K562 (cell line): ENCODE measurements at regions not wholly inside any gene's neighbourhood (a gene's known extent, or its start where the extent isn't known, plus 50 kb on each side); places are given as distances from the start of the nearest gene placed in this dataset.

Source experiments
- ATAC-seq: fragments of 200-7000 bp; cut with Tn5 transposase; 3 replicates; pipeline ENCODE4 v1.9.1; 2020; ENCODE audit warnings: moderate library complexity
- BruUV-seq: library from RNA; stranded (reverse); fragments of 400-500 nt; replicated peaks from 2 replicates; lab custom pipeline; 2021; lab: Mats Ljungman, UMichigan
- CTCF ChIA-PET: fragments of 300-600 bp; formaldehyde crosslinking; extraction: SDS; loops from one replicate; lab custom pipeline; 2021; ENCODE audit warnings: low intra/inter-chr PET ratio; lab: Yijun Ruan, JAX
- POLR2A ChIA-PET: fragments of 300-600, 350-650 bp; sonication (Branson Sonifier 250); formaldehyde crosslinking; extraction: SDS; loops from one replicate; lab custom pipeline; 2021; ENCODE audit warnings: antibody characterized with exemption, inconsistent platforms; lab: Yijun Ruan, JAX
- DNase-seq, 4 experiments: peaks; one replicate each; pipeline versions ENCODE4 v3.0.0 to v3.0.0-alpha.2; 2011 to 2018; ENCODE audit warnings: low spot score in 3 of 4, mixed read lengths in 3 of 4; ENCODE audit errors: extremely low read depth in 1 of 4
- FAIRE-seq: peaks from 2 replicates; lab custom pipeline; 2011; peaks lifted over from hg19 to GRCh38; lab: Jason Lieb, UNC
- H2AFZ ChIP-seq: 2 replicates; pipeline ENCODE4 v1.6.0; 2011; ENCODE audit warnings: low read depth, low read length, control low read depth, inconsistent platforms
- H3K27ac ChIP-seq: fragments of 200-600 bp; 3 replicates; pipeline ENCODE4 v1.8.0; 2011; ENCODE audit warnings: low read depth, mild to moderate bottlenecking, control low read depth, inconsistent platforms, low read length, moderate library complexity, mixed read lengths; ENCODE audit errors: extremely low read depth
- H3K27me3 ChIP-seq, 2 experiments: fragments of 300-600 bp in 1 of 2; 2 replicates in 1 of 2; 3 replicates in 1 of 2; pipeline versions ENCODE4 v1.6.0 to v1.8.0; 2011; ENCODE audit warnings: inconsistent platforms in 2 of 2, low read length in 2 of 2, mild to moderate bottlenecking in 1 of 2, mixed read lengths in 1 of 2, moderate library complexity in 1 of 2; ENCODE audit not compliant: control insufficient read depth in 2 of 2, insufficient read depth in 2 of 2
- H3K36me3 ChIP-seq: fragments of 300-600 bp; 3 replicates; pipeline ENCODE4 v1.8.0; 2011; ENCODE audit warnings: mild to moderate bottlenecking, low read length, inconsistent platforms; ENCODE audit not compliant: control insufficient read depth, insufficient read depth
- H3K4me1 ChIP-seq, 2 experiments: fragments of 200-600 bp in 1 of 2; replicated peaks in 1 of 2; 2 replicates in 1 of 2; 3 replicates in 1 of 2; pipeline versions ENCODE4 v1.5.1 to v1.8.0; 2011; ENCODE audit warnings: inconsistent platforms in 2 of 2, low read length in 2 of 2, mild to moderate bottlenecking in 1 of 2, mixed read lengths in 1 of 2, moderate library complexity in 1 of 2; ENCODE audit not compliant: control insufficient read depth in 2 of 2, insufficient read depth in 2 of 2
- H3K4me2 ChIP-seq: 2 replicates; pipeline ENCODE4 v1.6.1; 2011; ENCODE audit warnings: low read length, control low read depth, inconsistent platforms, mixed read lengths; ENCODE audit not compliant: insufficient read depth
- H3K4me3 ChIP-seq: fragments of 200-600 bp; sonication (generic), shearing (Covaris generic); 2 replicates; pipeline ENCODE4 v1.5.1; 2016; ENCODE audit warnings: control low read depth, inconsistent platforms
- H3K79me2 ChIP-seq: fragments of 200-600 bp; 3 replicates; pipeline ENCODE4 v1.8.0; 2011; ENCODE audit warnings: low read length, inconsistent platforms; ENCODE audit not compliant: control insufficient read depth, insufficient read depth
- H3K9ac ChIP-seq, 2 experiments: 2 replicates each; pipeline versions ENCODE4 v1.6.0 to v1.6.1; 2011; ENCODE audit warnings: low read depth in 2 of 2, low read length in 2 of 2, control low read depth in 1 of 2, inconsistent platforms in 1 of 2, mild to moderate bottlenecking in 1 of 2, mixed read lengths in 1 of 2; ENCODE audit not compliant: insufficient read depth in 1 of 2
- H3K9me1 ChIP-seq: one replicate; pipeline ENCODE4 v1.6.0; 2011; ENCODE audit warnings: inconsistent platforms, mild to moderate bottlenecking, low read length, moderate library complexity; ENCODE audit not compliant: control insufficient read depth, insufficient read depth
- H3K9me3 ChIP-seq: replicated peaks from 2 replicates; pipeline ENCODE4 v1.5.1; 2011; ENCODE audit warnings: low read depth, low read length, inconsistent platforms; ENCODE audit not compliant: control insufficient read depth, insufficient read depth
- H4K20me1 ChIP-seq: replicated peaks from 2 replicates; pipeline ENCODE4 v1.6.1; 2011; ENCODE audit warnings: low read length, inconsistent platforms, mixed read lengths; ENCODE audit not compliant: control insufficient read depth, insufficient read depth
- EP400 ChIP-seq: fragments of 450-650 bp; IDR thresholded peaks from 2 replicates; pipeline ENCODE4 v1.6.1; 2017; ENCODE audit warnings: antibody characterized with exemption, mild to moderate bottlenecking, moderate library complexity
- ETV6 ChIP-seq, 3 experiments: fragments of 150-350 bp in 1 of 3; sonication (generic) in 1 of 3; formaldehyde crosslinking in 1 of 3; IDR thresholded peaks; 2 replicates each; pipeline versions ENCODE4 v1.6.1 to v1.8.0; 2014 to 2022; ENCODE audit warnings: borderline replicate concordance in 2 of 3, low read depth in 2 of 3, antibody characterized with exemption in 1 of 3, low read length in 1 of 3, mild to moderate bottlenecking in 1 of 3, missing genetic modification reagents in 1 of 3
- ZFP36 ChIP-seq: fragments of 150-350 bp; IDR thresholded peaks from 2 replicates; pipeline ENCODE4 v1.6.1; 2018; ENCODE audit warnings: low read length, low read depth; ENCODE audit not compliant: partially characterized antibody
- WGBS: fragments of 100-300 bp; shearing (Covaris generic); methylation state at CpG from one replicate; pipeline ENCODE4 v1.1.6; 2016; ENCODE audit warnings: low coverage, mixed read lengths; ENCODE audit not compliant: insufficient coverage; ENCODE audit errors: missing lambda C conversion rate; 5-methylcytosine and 5-hydroxymethylcytosine counted together
- in situ Hi-C: fragments of 300-500 bp; cut with MboI; formaldehyde crosslinking; loops from 4 replicates; pipeline ENCODE4 v1.15.0; 2018; ENCODE audit warnings: inconsistent platforms, mixed read lengths
- intact Hi-C: fragments of 100-400 bp; cut with micrococcal nuclease; formaldehyde crosslinking; loops from 2 replicates; pipeline ENCODE4 v1.14.2; 2022

GRCh38 chr1:29828526-29829447 is 592.5 kb downstream of the PTPRU start (continued):
- TF ChIP-seq ETV6 (IDR thresholded peaks at IDR 0.05; ENCODE audit: borderline replicate concordance in 1 of 2, low read depth in 2 of 2, low read length in 1 of 2) (no peak), ETV6 (CRISPR knock-in tag; IDR thresholded peaks at IDR 0.05; ENCODE audit: borderline replicate concordance) (no peak)

GRCh38 chr1:29827801-29828525 is 591.6 kb downstream of the PTPRU start:
- H3K9ac ChIP-seq: no peak overlapping the region

More at GRCh38 chr1:29827801-29828525, 591.6 kb downstream of the PTPRU start:
- ChIA-PET POLR2A (no interaction called here), CTCF (interaction anchor here (0.6 kb wide), 1 partner anchor 711 kb away, joined by 4 read pairs; no protein-coding TSS in a partner anchor)
- no TSS peak for BruUV-seq
- H3K36me3 ChIP-seq: no peaks in the 10 kb centered on the region
- no peaks in the 10 kb centered on the region; the same call in 1 of the 2 replicates for H3K9me3 ChIP-seq
- in situ Hi-C loops (no loop called here), intact Hi-C loops (no loop called here)
- H3K4me3 ChIP-seq: no peak overlapping the region
- TF ChIP-seq ZFP36 (peak; percentile 22), EP400 (no peak)
- H3K27me3 ChIP-seq: peaks cover 0 to 17% of the 10 kb centered on the region in 2 experiments; a peak in 3 of 5 replicates
- H3K4me1 ChIP-seq: no peaks in the 10 kb centered on the region
- no peak for DNase-seq
- no peak for ATAC-seq
- peaks cover 5% of the 10 kb centered on the region; the same call in 1 of the 2 replicates for H4K20me1 ChIP-seq
- no peak overlapping the region for H3K27ac ChIP-seq
- H3K9me1 ChIP-seq: no peaks in the 10 kb centered on the region
- H3K4me2 ChIP-seq: no peak overlapping the region
- 0% methylated on average over 6 of the region's 7 CpGs for WGBS
- no peaks in the 10 kb centered on the region for H3K79me2 ChIP-seq
- FAIRE-seq: no peak
- H2AFZ ChIP-seq: no peak overlapping the region
